Upper lobe of left lung (tissue), 6 donors: ENCODE measurements at regions not wholly inside any gene's neighbourhood (a gene's known extent, or its start where the extent isn't known, plus 50 kb on each side); places are given as distances from the start of the nearest gene placed in this dataset.

ENCODE experiments used
- ATAC-seq, 2 donors: fragments of 200-7000 bp; cut with Tn5 transposase; one replicate each; pipeline ENCODE4 v1.9.1; 2022; ENCODE audit warnings: mild to moderate bottlenecking in 2 of 2, moderate library complexity in 2 of 2; ENCODE audit not compliant: low FRiP score in 2 of 2
- DNase-seq, 2 donors: peaks; one replicate each; pipeline ENCODE4 v3.0.0-alpha.2; 2019 to 2020
- H3K27ac ChIP-seq, 4 donors: fragments of 200-600 bp; sonication (generic); one replicate each; pipeline ENCODE4 v1.5.1; 2016 to 2019
- H3K27me3 ChIP-seq, 4 donors: fragments of 200-600 bp; sonication (generic); one replicate each; pipeline ENCODE4 v1.5.1; 2017 to 2019
- H3K36me3 ChIP-seq, 4 donors: fragments of 200-600 bp; sonication (generic); one replicate each; pipeline ENCODE4 v1.5.1; 2016 to 2019
- H3K4me1 ChIP-seq, 4 donors: fragments of 200-600 bp; sonication (generic); one replicate each; pipeline ENCODE4 v1.5.1; 2018 to 2019
- H3K4me3 ChIP-seq, 4 donors: fragments of 200-600 bp; sonication (generic); one replicate each; pipeline ENCODE4 v1.5.1; 2017 to 2019; ENCODE audit warnings: mild to moderate bottlenecking in 2 of 4, moderate library complexity in 1 of 4
- H3K9me3 ChIP-seq, 4 donors: fragments of 200-600 bp; sonication (generic); one replicate each; pipeline ENCODE4 v1.5.1; 2018 to 2019
- EP300 ChIP-seq, 4 donors: sonication (generic); formaldehyde crosslinking; IDR thresholded peaks; one replicate each; pipeline ENCODE4 v1.5.1; 2017; ENCODE audit warnings: antibody characterized with exemption in 4 of 4, control low read depth in 2 of 4
- POLR2A ChIP-seq, 4 donors: fragments of 450-650 bp; IDR thresholded peaks; one replicate each; pipeline ENCODE4 v1.5.1; 2016 to 2017; ENCODE audit warnings: antibody characterized with exemption in 4 of 4, mild to moderate bottlenecking in 2 of 4
- POLR2AphosphoS5 ChIP-seq, 2 donors: sonication (generic); formaldehyde crosslinking; IDR thresholded peaks; one replicate each; pipeline ENCODE4 v1.5.1; 2017; ENCODE audit warnings: antibody characterized with exemption in 2 of 2
- WGBS, 2 donors: methylation state at CpG; one replicate each; pipeline ENCODE4 v1.1.5; 2017 to 2018; 5-methylcytosine and 5-hydroxymethylcytosine counted together
- TF ChIP-seq, protein P1 (sequence below), 6 experiments: fragments of 450-650 bp in 4 of 6; fragments of 200-600 bp in 2 of 6; sonication (generic) in 2 of 6; IDR thresholded peaks; one replicate each; pipeline ENCODE4 v1.5.1; 2016 to 2019; ENCODE audit warnings: antibody characterized with exemption in 6 of 6
- donor health status: DM: no; HTN: no; CAD: no; lungs with moderate emphysema.
- donor health status: DM: no; HTN: yes; CAD: no; lungs with severe emphysema.

DNA sequence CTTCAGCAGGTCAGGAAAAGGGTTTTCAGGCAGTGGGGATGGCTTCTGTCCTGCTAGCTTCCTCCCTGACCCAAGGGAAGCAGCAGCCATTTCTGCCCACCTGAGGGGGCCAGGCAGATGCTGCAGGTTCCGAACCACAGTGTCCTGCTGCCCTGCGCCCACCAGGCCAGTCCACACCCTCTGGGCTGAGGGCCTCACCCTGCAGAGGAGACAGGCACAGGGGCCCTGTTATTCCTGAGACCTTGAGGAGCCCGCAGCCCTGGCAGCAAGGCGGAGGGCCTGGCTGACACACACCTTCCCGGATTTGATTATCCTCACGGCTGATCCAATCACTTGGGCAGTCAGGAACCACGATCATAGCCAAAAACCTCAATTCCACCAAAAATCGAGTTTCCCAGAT lies 725.8 kb downstream of the BRD1 start:
- no peak for DNase-seq
- no peaks in the 10 kb centered on the region for H3K4me1 ChIP-seq
- TF ChIP-seq POLR2A (IDR thresholded peaks at IDR 0.05) (no peak), POLR2AphosphoS5 (IDR thresholded peaks at IDR 0.05) (no peak), EP300 (IDR thresholded peaks at IDR 0.05) (no peak)
- TF ChIP-seq, protein P1, sequence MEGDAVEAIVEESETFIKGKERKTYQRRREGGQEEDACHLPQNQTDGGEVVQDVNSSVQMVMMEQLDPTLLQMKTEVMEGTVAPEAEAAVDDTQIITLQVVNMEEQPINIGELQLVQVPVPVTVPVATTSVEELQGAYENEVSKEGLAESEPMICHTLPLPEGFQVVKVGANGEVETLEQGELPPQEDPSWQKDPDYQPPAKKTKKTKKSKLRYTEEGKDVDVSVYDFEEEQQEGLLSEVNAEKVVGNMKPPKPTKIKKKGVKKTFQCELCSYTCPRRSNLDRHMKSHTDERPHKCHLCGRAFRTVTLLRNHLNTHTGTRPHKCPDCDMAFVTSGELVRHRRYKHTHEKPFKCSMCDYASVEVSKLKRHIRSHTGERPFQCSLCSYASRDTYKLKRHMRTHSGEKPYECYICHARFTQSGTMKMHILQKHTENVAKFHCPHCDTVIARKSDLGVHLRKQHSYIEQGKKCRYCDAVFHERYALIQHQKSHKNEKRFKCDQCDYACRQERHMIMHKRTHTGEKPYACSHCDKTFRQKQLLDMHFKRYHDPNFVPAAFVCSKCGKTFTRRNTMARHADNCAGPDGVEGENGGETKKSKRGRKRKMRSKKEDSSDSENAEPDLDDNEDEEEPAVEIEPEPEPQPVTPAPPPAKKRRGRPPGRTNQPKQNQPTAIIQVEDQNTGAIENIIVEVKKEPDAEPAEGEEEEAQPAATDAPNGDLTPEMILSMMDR (IDR thresholded peaks at IDR 0.05) = no peak
- 73 to 93% methylated on average over 5 to 8 of the region's 8 CpGs for WGBS, 2 donors
- H3K27me3 ChIP-seq = no peaks in the 10 kb centered on the region
- H3K4me3 ChIP-seq = no peak overlapping the region
- H3K9me3 ChIP-seq = no peaks in the 10 kb centered on the region
- H3K36me3 ChIP-seq = no peaks in the 10 kb centered on the region
- no peak overlapping the region for H3K27ac ChIP-seq
- no peak for ATAC-seq

DNA sequence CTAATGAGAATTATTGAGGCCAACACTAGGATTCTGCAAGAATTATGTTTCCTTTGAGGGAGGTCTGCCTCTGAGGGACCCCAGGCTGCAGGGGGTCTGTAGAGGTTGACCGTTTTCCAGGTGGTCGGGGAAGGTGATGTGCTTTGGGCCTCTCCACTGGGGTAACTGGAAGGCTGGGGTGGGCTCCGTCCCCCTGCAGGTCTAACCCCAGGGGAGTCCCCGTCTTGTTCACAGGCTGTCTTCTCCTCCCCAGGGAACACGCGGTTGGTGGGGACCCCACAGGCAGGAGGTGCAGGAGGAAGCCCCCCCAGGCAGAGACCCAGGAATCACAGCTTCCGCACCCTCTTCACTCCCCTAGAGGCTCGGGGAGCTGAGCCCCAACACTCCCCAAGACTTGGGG lies 726.4 kb downstream of the BRD1 start:
- no peak for DNase-seq
- no peak for ATAC-seq
- 91 to 93% methylated on average over 4 to 8 of the region's 8 CpGs for WGBS, 2 donors
- Histone ChIP-seq H3K36me3 (no peaks in the 10 kb centered on the region), H3K4me1 (no peaks in the 10 kb centered on the region), H3K27me3 (no peaks in the 10 kb centered on the region), H3K27ac (no peak overlapping the region), H3K4me3 (no peak overlapping the region), H3K9me3 (no peaks in the 10 kb centered on the region)
- TF ChIP-seq EP300 (IDR thresholded peaks at IDR 0.05) (no peak), POLR2A (IDR thresholded peaks at IDR 0.05) (no peak), POLR2AphosphoS5 (IDR thresholded peaks at IDR 0.05) (no peak)
- TF ChIP-seq, protein P1 (IDR thresholded peaks at IDR 0.05) = no peak

DNA sequence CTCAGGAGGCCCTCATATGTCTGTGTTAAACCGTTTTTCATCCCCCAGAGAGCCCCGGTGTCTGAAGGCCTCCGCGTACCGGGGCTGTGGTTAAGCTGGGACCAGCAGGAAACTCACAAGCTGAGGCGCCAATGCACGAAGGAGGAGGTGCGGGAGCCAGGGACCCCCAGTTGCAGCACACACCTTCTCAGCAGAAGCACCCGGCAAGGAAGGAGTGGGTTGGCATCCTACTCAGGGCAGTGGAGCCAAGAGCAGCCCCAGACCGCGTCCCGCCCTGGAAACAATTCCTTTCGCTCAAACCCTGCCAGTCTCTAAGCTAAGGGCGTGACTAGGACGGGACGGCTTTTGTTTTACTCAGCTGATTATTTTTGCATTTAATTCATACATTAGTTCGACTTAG lies 726.9 kb downstream of the BRD1 start:
- H3K9me3 ChIP-seq = no peaks in the 10 kb centered on the region
- no peaks in the 10 kb centered on the region for H3K4me1 ChIP-seq
- WGBS, 2 donors = 75 to 76% methylated on average over 11 to 17 of the region's 17 CpGs
- no peaks in the 10 kb centered on the region for H3K27me3 ChIP-seq
- H3K4me3 ChIP-seq = no peak overlapping the region
- DNase-seq = no peak
- H3K36me3 ChIP-seq = no peaks in the 10 kb centered on the region
- no peak overlapping the region for H3K27ac ChIP-seq
- no peak for ATAC-seq
- TF ChIP-seq, protein P1 (IDR thresholded peaks at IDR 0.05) = no peak
- TF ChIP-seq POLR2AphosphoS5 (IDR thresholded peaks at IDR 0.05) (no peak), EP300 (IDR thresholded peaks at IDR 0.05) (no peak), POLR2A (IDR thresholded peaks at IDR 0.05) (no peak)

DNA sequence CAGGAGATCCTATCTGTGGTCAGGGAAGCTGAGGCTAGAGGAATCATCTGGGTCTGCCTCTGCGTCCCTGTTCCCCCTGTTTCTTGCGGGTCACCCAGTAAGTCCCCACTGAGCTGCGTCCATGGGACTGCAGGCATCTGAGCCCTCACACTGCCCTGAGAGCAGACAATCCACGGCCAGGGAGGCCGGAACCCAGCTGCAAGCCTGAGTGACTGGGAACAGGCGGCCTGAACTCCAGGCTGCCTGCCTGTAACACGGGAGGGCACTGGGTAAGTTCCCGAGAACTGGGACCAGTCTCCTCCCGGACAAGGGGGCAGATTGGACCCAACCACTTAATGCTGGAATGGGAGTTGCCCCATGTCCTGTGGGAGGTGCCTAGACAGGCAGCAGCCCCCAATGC lies 727.4 kb downstream of the BRD1 start:
- Histone ChIP-seq H3K4me3 (no peak overlapping the region), H3K27ac (no peak overlapping the region), H3K9me3 (no peaks in the 10 kb centered on the region), H3K36me3 (no peaks in the 10 kb centered on the region), H3K4me1 (no peaks in the 10 kb centered on the region), H3K27me3 (no peaks in the 10 kb centered on the region)
- no peak for ATAC-seq
- DNase-seq = no peak
- WGBS, 2 donors = 78 to 87% methylated on average over 3 to 4 of the region's 9 CpGs
- TF ChIP-seq EP300 (IDR thresholded peaks at IDR 0.05) = no peak
- TF ChIP-seq, protein P1 (IDR thresholded peaks at IDR 0.05) = no peak

DNA sequence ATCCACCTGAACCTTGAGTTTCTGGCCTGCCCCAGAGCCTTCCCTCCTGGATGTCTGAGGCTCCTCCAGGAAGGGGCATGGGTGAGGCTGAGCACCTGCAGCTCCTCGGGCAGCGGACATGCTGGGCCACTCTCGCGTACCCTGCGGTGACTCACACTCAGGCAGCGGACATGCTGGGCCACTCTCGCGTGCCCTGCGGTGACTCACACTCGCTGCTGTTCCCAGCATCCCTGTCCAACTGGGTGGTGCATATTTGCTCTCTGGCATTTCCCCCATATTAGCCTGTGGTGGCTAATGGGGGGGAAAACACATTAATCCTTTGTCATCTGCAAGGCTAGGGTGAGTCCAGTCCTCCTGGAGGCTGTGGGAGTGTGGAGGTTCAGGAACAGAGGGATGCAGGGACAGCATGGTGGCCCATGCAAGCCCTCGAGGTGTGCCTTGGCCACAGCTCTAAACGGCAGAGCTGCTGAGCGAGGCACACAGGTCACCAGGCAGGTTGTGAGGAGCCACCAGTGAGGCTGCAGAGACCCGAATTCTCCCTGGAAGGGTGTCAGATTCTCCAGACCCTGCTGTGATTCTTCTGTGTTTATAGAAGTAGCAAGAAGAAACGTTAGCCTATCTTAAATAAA lies 728.1 kb downstream of the BRD1 start:
- WGBS, 2 donors = 72 to 85% methylated on average over 10 to 15 of the region's 15 CpGs
- no peaks in the 10 kb centered on the region for H3K9me3 ChIP-seq
- DNase-seq (no peak), ATAC-seq (no peak)
- H3K4me1 ChIP-seq = no peaks in the 10 kb centered on the region
- TF ChIP-seq EP300 (IDR thresholded peaks at IDR 0.05) (no peak), POLR2A (IDR thresholded peaks at IDR 0.05) (no peak), POLR2AphosphoS5 (IDR thresholded peaks at IDR 0.05) (no peak)
- TF ChIP-seq, protein P1 (IDR thresholded peaks at IDR 0.05) = no peak
- H3K4me3 ChIP-seq = no peak overlapping the region
- H3K27ac ChIP-seq = no peak overlapping the region
- no peaks in the 10 kb centered on the region for H3K27me3 ChIP-seq
- H3K36me3 ChIP-seq = no peaks in the 10 kb centered on the region
